ENCODE measurements at regions not wholly inside any gene's neighbourhood (a gene's known extent, or its start where the extent isn't known, plus 50 kb on each side); places are given as distances from the start of the nearest gene placed in this dataset.

GRCh38 chr22:48705159-48705916 lies 1122.3 kb downstream of the BRD1 start:
- no peaks in the 10 kb centered on the region for H3K9me3 Mint-ChIP-seq
- H3K27ac Mint-ChIP-seq = no peak overlapping the region
- ATAC-seq (replicated peaks in 1 of 2) (no peak), DNase-seq (no peak)
- H3K4me1 Mint-ChIP-seq (ENCODE audit: low read depth) = no peaks in the 10 kb centered on the region
- no peak overlapping the region for H3K4me3 Mint-ChIP-seq
- no peaks in the 10 kb centered on the region for H3K36me3 Mint-ChIP-seq (ENCODE audit: insufficient read depth in 2 of 2)
- H3K27me3 Mint-ChIP-seq (ENCODE audit: low read depth) = no peaks in the 10 kb centered on the region

- no peak overlapping the region for H3K4me3 Mint-ChIP-seq
- H3K36me3 Mint-ChIP-seq (ENCODE audit: insufficient read depth in 2 of 2) = no peaks in the 10 kb centered on the region
- DNase-seq = no peak
- ATAC-seq (replicated peaks in 1 of 2) = no peak
- no peaks in the 10 kb centered on the region for H3K4me1 Mint-ChIP-seq (ENCODE audit: low read depth)
- no peaks in the 10 kb centered on the region for H3K27me3 Mint-ChIP-seq (ENCODE audit: low read depth)
- no peak overlapping the region for H3K27ac Mint-ChIP-seq
- H3K9me3 Mint-ChIP-seq = no peaks in the 10 kb centered on the region
Observed at GRCh38 chr22:48704335-48704734, 1123.3 kb downstream of the BRD1 start.

- ATAC-seq (replicated peaks in 1 of 2) (no peak), DNase-seq (no peak)
- H3K4me3 Mint-ChIP-seq = no peak overlapping the region
- H3K36me3 Mint-ChIP-seq (ENCODE audit: insufficient read depth in 2 of 2) = no peaks in the 10 kb centered on the region
- H3K4me1 Mint-ChIP-seq (ENCODE audit: low read depth) = no peaks in the 10 kb centered on the region
- H3K9me3 Mint-ChIP-seq = no peaks in the 10 kb centered on the region
- H3K27me3 Mint-ChIP-seq (ENCODE audit: low read depth) = no peaks in the 10 kb centered on the region
- no peak overlapping the region for H3K27ac Mint-ChIP-seq
Observed at GRCh38 chr22:48703265-48703941, 1124.3 kb downstream of the BRD1 start.

- ATAC-seq (replicated peaks in 1 of 2) = no peak
- DNase-seq = no peak
- no peaks in the 10 kb centered on the region for H3K36me3 Mint-ChIP-seq (ENCODE audit: insufficient read depth in 2 of 2)
- H3K4me3 Mint-ChIP-seq = no peak overlapping the region
- no peak overlapping the region for H3K27ac Mint-ChIP-seq
- H3K4me1 Mint-ChIP-seq (ENCODE audit: low read depth) = no peaks in the 10 kb centered on the region
- H3K27me3 Mint-ChIP-seq (ENCODE audit: low read depth) = no peaks in the 10 kb centered on the region
- no peaks in the 10 kb centered on the region for H3K9me3 Mint-ChIP-seq
Observed at GRCh38 chr22:48702573-48703264, 1125.0 kb downstream of the BRD1 start.

GRCh38 chr22:48701296-48702030 lies 1126.2 kb downstream of the BRD1 start:
- no peaks in the 10 kb centered on the region for H3K36me3 Mint-ChIP-seq (ENCODE audit: insufficient read depth in 2 of 2)
- no peak overlapping the region for H3K27ac Mint-ChIP-seq
- no peaks in the 10 kb centered on the region for H3K4me1 Mint-ChIP-seq (ENCODE audit: low read depth)
- H3K4me3 Mint-ChIP-seq = no peak overlapping the region
- no peaks in the 10 kb centered on the region for H3K27me3 Mint-ChIP-seq (ENCODE audit: low read depth)
- DNase-seq = no peak
- no peaks in the 10 kb centered on the region for H3K9me3 Mint-ChIP-seq
- ATAC-seq (replicated peaks in 1 of 2) = no peak

GRCh38 chr22:48700566-48701295 lies 1126.9 kb downstream of the BRD1 start:
- Mint-ChIP-seq H3K4me3 (no peak overlapping the region), H3K9me3 (no peaks in the 10 kb centered on the region), H3K4me1 (ENCODE audit: low read depth) (no peaks in the 10 kb centered on the region), H3K36me3 (ENCODE audit: insufficient read depth in 2 of 2) (no peaks in the 10 kb centered on the region), H3K27me3 (ENCODE audit: low read depth) (no peaks in the 10 kb centered on the region), H3K27ac (no peak overlapping the region)
- ATAC-seq (replicated peaks in 1 of 2) (no peak), DNase-seq (no peak)

GRCh38 chr22:48700180-48700565 lies 1127.5 kb downstream of the BRD1 start:
- Mint-ChIP-seq H3K4me1 (ENCODE audit: low read depth) (no peaks in the 10 kb centered on the region), H3K27ac (no peak overlapping the region), H3K4me3 (no peak overlapping the region), H3K36me3 (ENCODE audit: insufficient read depth in 2 of 2) (no peaks in the 10 kb centered on the region), H3K27me3 (ENCODE audit: low read depth) (no peaks in the 10 kb centered on the region), H3K9me3 (no peaks in the 10 kb centered on the region)
- no peak for ATAC-seq (replicated peaks in 1 of 2)
- no peak for DNase-seq

- Mint-ChIP-seq H3K27me3 (ENCODE audit: low read depth) (no peaks in the 10 kb centered on the region), H3K4me1 (ENCODE audit: low read depth) (no peaks in the 10 kb centered on the region), H3K9me3 (no peaks in the 10 kb centered on the region), H3K4me3 (no peak overlapping the region), H3K36me3 (ENCODE audit: insufficient read depth in 2 of 2) (no peaks in the 10 kb centered on the region), H3K27ac (no peak overlapping the region)
- no peak for ATAC-seq (replicated peaks in 1 of 2)
- DNase-seq = no peak
Observed at GRCh38 chr22:48699511-48699910, 1128.2 kb downstream of the BRD1 start.

- DNase-seq (no peak), ATAC-seq (replicated peaks in 1 of 2) (no peak)
- Mint-ChIP-seq H3K4me1 (ENCODE audit: low read depth) (no peaks in the 10 kb centered on the region), H3K36me3 (ENCODE audit: insufficient read depth in 2 of 2) (no peaks in the 10 kb centered on the region), H3K9me3 (no peaks in the 10 kb centered on the region), H3K4me3 (no peak overlapping the region), H3K27ac (no peak overlapping the region), H3K27me3 (ENCODE audit: low read depth) (no peaks in the 10 kb centered on the region)
Observed at GRCh38 chr22:48698618-48699017, 1129.1 kb downstream of the BRD1 start.

GRCh38 chr22:48697694-48698276 lies 1129.9 kb downstream of the BRD1 start:
- Mint-ChIP-seq H3K9me3 (no peaks in the 10 kb centered on the region), H3K27me3 (ENCODE audit: low read depth) (no peaks in the 10 kb centered on the region), H3K36me3 (ENCODE audit: insufficient read depth in 2 of 2) (no peaks in the 10 kb centered on the region), H3K27ac (no peak overlapping the region), H3K4me1 (ENCODE audit: low read depth) (no peaks in the 10 kb centered on the region), H3K4me3 (no peak overlapping the region)
- DNase-seq (no peak), ATAC-seq (replicated peaks in 1 of 2) (no peak)

GRCh38 chr22:48697223-48697622 lies 1130.5 kb downstream of the BRD1 start:
- Mint-ChIP-seq H3K9me3 (no peaks in the 10 kb centered on the region), H3K27ac (no peak overlapping the region), H3K4me1 (ENCODE audit: low read depth) (no peaks in the 10 kb centered on the region), H3K27me3 (ENCODE audit: low read depth) (no peaks in the 10 kb centered on the region), H3K4me3 (no peak overlapping the region), H3K36me3 (ENCODE audit: insufficient read depth in 2 of 2) (no peaks in the 10 kb centered on the region)
- DNase-seq = no peak
- no peak for ATAC-seq (replicated peaks in 1 of 2)

GRCh38 chr22:48696371-48696770 lies 1131.3 kb downstream of the BRD1 start:
- Mint-ChIP-seq H3K27ac (no peak overlapping the region), H3K27me3 (ENCODE audit: low read depth) (no peaks in the 10 kb centered on the region), H3K4me1 (ENCODE audit: low read depth) (no peaks in the 10 kb centered on the region), H3K4me3 (no peak overlapping the region), H3K36me3 (ENCODE audit: insufficient read depth in 2 of 2) (no peaks in the 10 kb centered on the region), H3K9me3 (no peaks in the 10 kb centered on the region)
- no peak for DNase-seq
- no peak for ATAC-seq (replicated peaks in 1 of 2)
